Mucosa of descending colon (tissue), 3 donors: ENCODE measurements at regions not wholly inside any gene's neighbourhood (a gene's known extent, or its start where the extent isn't known, plus 50 kb on each side); places are given as distances from the start of the nearest gene placed in this dataset.

Experiments used
- ATAC-seq: fragments of 200-7000 bp; cut with Tn5 transposase; one replicate; pipeline ENCODE4 v1.9.1; 2020; ENCODE audit warnings: mild to moderate bottlenecking, moderate library complexity
- DNase-seq, 3 donors: peaks; one replicate each; pipeline ENCODE4 v3.0.0-alpha.2; 2020
- H3K36me3 ChIP-seq: fragments of 200-600 bp; one replicate; pipeline ENCODE4 v1.8.0; 2021; ENCODE audit warnings: low read depth, mild to moderate bottlenecking
- H3K4me1 ChIP-seq: fragments of 200-600 bp; one replicate; pipeline ENCODE4 v1.8.0; 2021; ENCODE audit warnings: low read depth, mild to moderate bottlenecking
- H3K4me3 ChIP-seq: fragments of 200-600 bp; one replicate; pipeline ENCODE4 v1.8.0; 2021; ENCODE audit warnings: mild to moderate bottlenecking
- H3K9me3 ChIP-seq: fragments of 200-600 bp; one replicate; pipeline ENCODE4 v1.8.0; 2021; ENCODE audit warnings: mild to moderate bottlenecking
- intact Hi-C, 2 donors: fragments of 100-400 bp; cut with DNase I in 1 of 2; cut with micrococcal nuclease in 1 of 2; formaldehyde crosslinking; loops; one replicate each; pipeline versions ENCODE4 v1.11.0 to v1.11.1; 2022; cut with DNase I, micrococcal nuclease
- TF ChIP-seq, protein P1 (sequence below): fragments of 200-600 bp; IDR thresholded peaks from one replicate; pipeline ENCODE4 v1.8.0; 2022; ENCODE audit warnings: antibody characterized with exemption, mild to moderate bottlenecking
- donor health status: DM: no; HTN: no; CAD: no; lungs with moderate emphysema.
- donor health status: DM: no; HTN: no; CAD: no.
- donor health status: DM: no; HTN: yes; CAD: no.

DNA sequence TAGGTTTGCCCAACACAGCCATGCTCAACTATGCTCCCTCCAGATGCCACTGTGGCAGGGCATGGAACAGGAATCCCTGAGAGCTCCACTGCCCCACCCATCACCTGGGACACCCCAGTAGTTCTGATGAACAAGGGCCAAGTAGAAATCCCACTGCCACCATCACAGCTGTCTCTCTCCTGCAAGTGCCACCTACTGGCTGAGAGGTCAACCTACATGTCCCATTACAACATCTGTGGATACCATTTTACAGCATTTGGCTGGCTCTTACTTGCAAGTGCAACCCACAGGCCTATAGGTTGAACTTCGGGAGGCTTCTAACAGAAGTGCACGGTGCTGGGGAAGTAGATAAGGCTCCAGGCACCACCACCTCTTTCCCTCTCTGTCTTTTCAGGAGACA is 142.5 kb downstream of the CXXC4 start:
- Histone ChIP-seq H3K36me3 (no peaks in the 10 kb centered on the region), H3K4me3 (no peak overlapping the region), H3K9me3 (peaks cover 7% of the 10 kb centered on the region), H3K4me1 (no peaks in the 10 kb centered on the region)
- ATAC-seq (peak; percentile 20), DNase-seq (no peak)
- TF ChIP-seq, protein P1, sequence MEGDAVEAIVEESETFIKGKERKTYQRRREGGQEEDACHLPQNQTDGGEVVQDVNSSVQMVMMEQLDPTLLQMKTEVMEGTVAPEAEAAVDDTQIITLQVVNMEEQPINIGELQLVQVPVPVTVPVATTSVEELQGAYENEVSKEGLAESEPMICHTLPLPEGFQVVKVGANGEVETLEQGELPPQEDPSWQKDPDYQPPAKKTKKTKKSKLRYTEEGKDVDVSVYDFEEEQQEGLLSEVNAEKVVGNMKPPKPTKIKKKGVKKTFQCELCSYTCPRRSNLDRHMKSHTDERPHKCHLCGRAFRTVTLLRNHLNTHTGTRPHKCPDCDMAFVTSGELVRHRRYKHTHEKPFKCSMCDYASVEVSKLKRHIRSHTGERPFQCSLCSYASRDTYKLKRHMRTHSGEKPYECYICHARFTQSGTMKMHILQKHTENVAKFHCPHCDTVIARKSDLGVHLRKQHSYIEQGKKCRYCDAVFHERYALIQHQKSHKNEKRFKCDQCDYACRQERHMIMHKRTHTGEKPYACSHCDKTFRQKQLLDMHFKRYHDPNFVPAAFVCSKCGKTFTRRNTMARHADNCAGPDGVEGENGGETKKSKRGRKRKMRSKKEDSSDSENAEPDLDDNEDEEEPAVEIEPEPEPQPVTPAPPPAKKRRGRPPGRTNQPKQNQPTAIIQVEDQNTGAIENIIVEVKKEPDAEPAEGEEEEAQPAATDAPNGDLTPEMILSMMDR: no peak
- intact Hi-C loops: no loop called here

DNA sequence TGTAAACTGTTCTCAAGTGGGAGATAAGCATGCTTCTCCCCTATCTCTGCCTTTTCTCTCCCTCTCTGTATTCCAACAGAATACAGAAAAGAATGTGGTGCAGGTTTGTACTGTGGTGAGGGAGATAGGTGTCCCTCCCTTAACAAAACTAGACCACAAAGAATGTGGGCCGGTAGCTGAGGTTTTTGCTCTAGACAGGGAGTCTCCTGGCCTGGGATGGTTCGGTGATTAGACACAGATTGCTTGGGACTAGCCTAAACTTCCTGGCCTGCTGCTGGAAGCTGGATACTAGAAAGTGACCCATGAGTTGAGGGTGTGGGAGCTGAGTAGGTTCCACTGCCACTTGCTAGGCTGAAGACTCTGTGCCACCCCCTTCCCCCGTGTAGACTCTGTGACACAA is 143.0 kb downstream of the CXXC4 start:
- TF ChIP-seq, protein P1: no peak
- DNase-seq (no peak), ATAC-seq (no peak)
- no peaks in the 10 kb centered on the region for H3K36me3 ChIP-seq
- peaks cover 7% of the 10 kb centered on the region for H3K9me3 ChIP-seq
- H3K4me1 ChIP-seq: no peaks in the 10 kb centered on the region
- no peak overlapping the region for H3K4me3 ChIP-seq
- intact Hi-C loops: no loop called here

DNA sequence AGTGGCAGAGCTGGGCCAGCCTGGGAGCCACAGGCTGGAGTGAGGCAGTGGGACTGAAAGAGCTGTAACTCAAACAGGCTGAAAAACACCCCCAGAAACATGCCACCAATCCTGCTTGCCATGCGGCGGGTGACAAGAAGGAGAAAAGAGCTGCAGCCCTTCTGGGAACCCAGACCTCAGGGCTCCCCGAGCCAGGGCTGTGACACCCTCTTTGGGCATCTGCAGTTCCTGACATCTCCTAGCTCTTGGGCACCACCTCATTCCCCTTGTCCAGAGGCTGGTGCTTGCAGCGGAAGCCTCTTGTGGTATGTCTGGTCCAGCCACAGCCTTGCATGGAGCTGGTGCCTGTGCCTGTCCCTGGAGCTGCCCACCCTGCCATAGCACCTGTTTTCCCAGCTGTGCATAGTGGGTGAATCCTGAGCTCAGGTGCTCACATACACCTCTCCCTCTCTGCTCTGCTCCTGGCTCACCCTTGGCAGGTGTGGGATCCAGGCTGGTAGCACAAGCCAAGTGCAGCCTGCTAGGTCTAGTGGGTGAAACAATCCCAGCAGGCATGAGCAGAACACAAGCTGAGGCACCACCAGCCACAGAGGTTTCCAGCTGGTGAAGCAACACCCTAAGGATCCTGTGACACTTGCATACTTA is 149.0 kb downstream of the CXXC4 start:
- Histone ChIP-seq H3K4me3 (no peak overlapping the region), H3K9me3 (no peaks in the 10 kb centered on the region), H3K4me1 (no peaks in the 10 kb centered on the region), H3K36me3 (no peaks in the 10 kb centered on the region)
- TF ChIP-seq, protein P1: no peak
- ATAC-seq: no peak
- no peak for DNase-seq
- intact Hi-C loops: no loop called here

DNA sequence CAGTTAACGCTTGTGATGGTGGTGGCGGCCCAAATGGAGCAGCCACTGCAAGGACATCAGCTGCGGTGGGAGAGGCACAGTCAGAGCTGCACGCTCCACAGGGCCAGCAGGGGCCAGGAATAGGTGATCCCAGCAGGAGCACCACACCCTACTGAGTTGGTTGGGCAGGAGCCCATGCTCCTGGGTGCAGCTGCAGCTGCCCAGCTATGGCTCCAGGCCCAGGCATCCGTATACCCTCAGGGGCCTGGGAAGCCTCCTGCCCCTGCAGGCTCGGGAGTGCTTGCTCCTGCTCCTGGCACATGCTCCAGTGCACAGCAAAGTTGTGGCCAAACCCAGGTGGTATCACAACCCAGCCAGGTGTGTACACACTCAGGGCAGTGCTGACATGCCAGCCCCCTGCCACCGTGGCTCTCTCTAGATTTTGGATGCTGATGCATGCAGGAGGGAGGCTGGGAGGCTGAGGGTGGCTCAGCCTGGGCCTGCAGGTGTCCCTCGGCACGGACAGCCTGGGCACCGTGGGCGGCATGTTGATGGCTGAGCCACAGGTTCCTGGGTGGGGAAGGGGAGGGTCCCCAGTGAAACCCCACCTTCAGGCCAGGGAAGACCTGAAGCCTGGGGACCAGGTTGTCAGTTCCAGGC is 150.2 kb downstream of the CXXC4 start:
- DNase-seq (no peak), ATAC-seq (no peak)
- Histone ChIP-seq H3K9me3 (no peaks in the 10 kb centered on the region), H3K4me3 (no peak overlapping the region), H3K4me1 (no peaks in the 10 kb centered on the region), H3K36me3 (no peaks in the 10 kb centered on the region)
- intact Hi-C loops: no loop called here
- TF ChIP-seq, protein P1: no peak

DNA sequence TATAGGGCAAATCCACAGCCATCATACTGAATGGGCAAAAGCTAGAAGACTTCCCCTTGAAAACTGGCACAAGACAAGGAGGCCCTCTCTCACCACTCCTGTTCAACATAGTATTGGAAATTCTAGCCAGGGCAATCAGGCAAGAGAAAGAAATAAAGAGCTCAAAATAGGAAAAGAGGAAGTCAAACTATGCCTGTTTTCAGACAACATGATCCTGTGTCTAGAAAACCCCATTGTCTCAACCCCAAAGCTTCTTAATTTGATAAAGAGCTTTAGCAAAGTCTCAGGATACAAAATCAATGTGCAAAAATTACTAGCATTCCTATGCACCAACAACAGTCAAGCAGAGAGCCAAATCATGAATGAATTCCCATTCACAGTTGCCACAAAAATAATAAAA is 160.3 kb downstream of the CXXC4 start:
- Histone ChIP-seq H3K36me3 (no peaks in the 10 kb centered on the region), H3K4me3 (no peak overlapping the region), H3K9me3 (no peaks in the 10 kb centered on the region), H3K4me1 (no peaks in the 10 kb centered on the region)
- ATAC-seq: no peak
- DNase-seq: no peak
- intact Hi-C loops: no loop called here
- TF ChIP-seq, protein P1: no peak
